Omental fat pad (tissue), 3 donors: ENCODE measurements at regions not wholly inside any gene's neighbourhood (a gene's known extent, or its start where the extent isn't known, plus 50 kb on each side); places are given as distances from the start of the nearest gene placed in this dataset.

Source experiments
- ATAC-seq: fragments of 150-250 bp; one replicate; pipeline ENCODE4 v1.9.1; 2016; ENCODE audit warnings: mild to moderate bottlenecking, moderate library complexity; ENCODE audit not compliant: low FRiP score
- DNase-seq: peaks from one replicate; pipeline ENCODE4 v3.0.0-alpha.2; 2019; ENCODE audit warnings: low spot score
- TF ChIP-seq, protein P1 (sequence below), 3 donors: fragments of 450-650 bp; IDR thresholded peaks; one replicate each; pipeline ENCODE4 v1.5.1; 2016 to 2017; ENCODE audit warnings: antibody characterized with exemption in 3 of 3, mild to moderate bottlenecking in 3 of 3, moderate library complexity in 2 of 3

DNA sequence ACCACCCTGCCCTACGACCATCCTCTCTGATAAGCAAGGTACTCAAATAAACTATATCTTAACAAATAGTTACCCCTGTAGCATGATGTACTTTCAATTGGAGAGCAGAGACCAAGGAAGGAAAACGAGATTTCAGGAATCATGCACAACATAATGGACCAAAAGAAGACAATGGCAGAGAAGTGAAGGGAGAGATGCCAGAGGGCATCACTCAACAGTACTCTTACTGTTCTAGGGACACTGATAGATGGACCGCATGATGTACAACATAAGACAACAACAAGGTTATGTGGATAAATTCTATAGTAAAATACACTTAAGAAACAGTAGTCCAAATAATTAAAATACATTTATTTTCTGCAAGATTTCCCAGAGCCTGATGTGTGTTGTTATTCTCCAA, 77.5 kb upstream of the IFNG-AS1 start:
- no peak for DNase-seq
- ATAC-seq, result no peak

DNA sequence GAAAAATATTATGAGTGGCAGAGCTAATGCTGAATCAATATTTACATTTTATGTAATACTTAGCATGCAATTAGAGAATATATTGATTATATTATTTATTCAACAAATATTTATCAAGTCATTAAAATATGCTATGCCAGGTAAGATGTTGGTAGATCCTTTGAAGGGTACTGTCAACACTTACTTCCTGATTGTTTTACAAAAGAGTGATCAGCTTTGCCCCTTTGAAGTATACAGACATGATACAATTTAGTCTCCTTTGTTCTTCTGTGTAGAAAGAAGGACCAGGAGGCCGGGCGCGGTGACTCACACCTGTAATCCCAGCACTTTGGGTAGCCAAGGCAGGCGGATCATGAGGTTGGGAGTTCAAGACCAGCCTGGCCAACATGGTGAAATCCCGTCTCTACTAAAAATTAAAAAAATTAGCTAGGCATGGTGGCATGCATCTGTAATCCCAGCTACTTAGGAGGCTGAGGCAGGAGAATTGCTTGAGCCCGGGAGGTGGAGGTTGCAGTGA, 73.9 kb upstream of the IFNG-AS1 start:
- DNase-seq (no peak), ATAC-seq (no peak)
- TF ChIP-seq, protein P1, sequence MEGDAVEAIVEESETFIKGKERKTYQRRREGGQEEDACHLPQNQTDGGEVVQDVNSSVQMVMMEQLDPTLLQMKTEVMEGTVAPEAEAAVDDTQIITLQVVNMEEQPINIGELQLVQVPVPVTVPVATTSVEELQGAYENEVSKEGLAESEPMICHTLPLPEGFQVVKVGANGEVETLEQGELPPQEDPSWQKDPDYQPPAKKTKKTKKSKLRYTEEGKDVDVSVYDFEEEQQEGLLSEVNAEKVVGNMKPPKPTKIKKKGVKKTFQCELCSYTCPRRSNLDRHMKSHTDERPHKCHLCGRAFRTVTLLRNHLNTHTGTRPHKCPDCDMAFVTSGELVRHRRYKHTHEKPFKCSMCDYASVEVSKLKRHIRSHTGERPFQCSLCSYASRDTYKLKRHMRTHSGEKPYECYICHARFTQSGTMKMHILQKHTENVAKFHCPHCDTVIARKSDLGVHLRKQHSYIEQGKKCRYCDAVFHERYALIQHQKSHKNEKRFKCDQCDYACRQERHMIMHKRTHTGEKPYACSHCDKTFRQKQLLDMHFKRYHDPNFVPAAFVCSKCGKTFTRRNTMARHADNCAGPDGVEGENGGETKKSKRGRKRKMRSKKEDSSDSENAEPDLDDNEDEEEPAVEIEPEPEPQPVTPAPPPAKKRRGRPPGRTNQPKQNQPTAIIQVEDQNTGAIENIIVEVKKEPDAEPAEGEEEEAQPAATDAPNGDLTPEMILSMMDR (IDR thresholded peaks at IDR 0.05), result no peak

More for the DNA sequence above, 77.5 kb upstream of the IFNG-AS1 start:
- TF ChIP-seq, protein P1 (IDR thresholded peaks at IDR 0.05), result no peak

DNA sequence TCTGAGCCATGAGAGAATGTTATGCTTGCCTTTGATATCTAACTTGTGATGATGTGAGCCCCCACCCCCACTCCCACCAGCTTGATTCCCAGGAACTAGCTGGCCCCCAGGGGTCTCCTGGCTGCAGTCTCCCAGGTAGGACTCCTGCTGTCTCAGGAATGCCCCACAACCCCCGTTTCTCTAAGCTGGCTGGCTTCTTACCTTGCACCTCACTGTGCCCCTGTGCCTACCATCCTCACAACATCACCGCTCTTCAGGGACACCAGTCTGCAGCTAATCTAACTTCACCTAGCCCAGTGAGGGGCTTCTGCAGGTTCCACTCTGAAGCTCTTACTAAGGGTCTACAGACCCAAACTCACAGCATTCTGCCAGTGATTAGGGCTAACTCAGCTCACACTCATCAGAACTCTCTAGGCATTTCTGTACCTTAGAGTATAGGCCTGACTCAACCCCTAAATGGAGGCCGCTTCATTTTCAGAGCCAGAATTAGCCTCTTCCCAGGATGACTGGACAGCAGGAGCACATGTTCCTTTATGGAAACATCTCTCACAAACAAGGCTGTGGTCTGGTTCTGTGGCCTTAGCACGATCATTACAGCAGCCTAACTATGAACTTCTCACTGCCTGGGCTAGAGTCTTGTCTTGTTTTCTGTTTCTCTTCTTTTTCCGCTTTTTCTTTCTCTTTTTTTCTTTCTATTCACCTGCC, 72.8 kb upstream of the IFNG-AS1 start:
- no peak for ATAC-seq
- TF ChIP-seq, protein P1 (IDR thresholded peaks at IDR 0.05), result no peak
- DNase-seq, result no peak

DNA sequence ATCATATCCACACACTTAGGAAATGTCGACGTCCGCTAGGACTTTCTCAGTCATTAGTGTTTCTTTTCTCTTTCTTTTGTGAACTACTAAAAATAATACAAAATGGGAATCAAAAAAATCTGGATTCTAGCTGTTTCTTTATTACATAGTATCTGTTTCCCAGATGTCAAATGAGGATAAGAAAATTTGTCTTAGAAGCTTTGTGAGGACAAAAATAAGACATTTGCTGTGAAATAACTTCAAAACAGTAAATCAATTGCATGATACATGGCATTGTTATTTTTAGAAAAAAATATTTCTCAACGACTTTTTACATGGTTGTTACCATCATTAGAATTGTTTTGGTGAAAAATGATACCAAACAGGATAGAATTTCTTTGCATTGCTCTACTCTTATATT, 71.4 kb upstream of the IFNG-AS1 start:
- TF ChIP-seq, protein P1 (IDR thresholded peaks at IDR 0.05), result no peak
- no peak for ATAC-seq

GRCh38 chr12:67918441-67918840, 70.8 kb upstream of the IFNG-AS1 start:
- DNase-seq (no peak), ATAC-seq (no peak)
- TF ChIP-seq, protein P1 (IDR thresholded peaks at IDR 0.05), result no peak

More for the DNA sequence above, 71.4 kb upstream of the IFNG-AS1 start:
- DNase-seq, result no peak

GRCh38 chr12:67919406-67919805, 69.8 kb upstream of the IFNG-AS1 start:
- TF ChIP-seq, protein P1 (IDR thresholded peaks at IDR 0.05), result no peak
- ATAC-seq (no peak), DNase-seq (no peak)

DNA sequence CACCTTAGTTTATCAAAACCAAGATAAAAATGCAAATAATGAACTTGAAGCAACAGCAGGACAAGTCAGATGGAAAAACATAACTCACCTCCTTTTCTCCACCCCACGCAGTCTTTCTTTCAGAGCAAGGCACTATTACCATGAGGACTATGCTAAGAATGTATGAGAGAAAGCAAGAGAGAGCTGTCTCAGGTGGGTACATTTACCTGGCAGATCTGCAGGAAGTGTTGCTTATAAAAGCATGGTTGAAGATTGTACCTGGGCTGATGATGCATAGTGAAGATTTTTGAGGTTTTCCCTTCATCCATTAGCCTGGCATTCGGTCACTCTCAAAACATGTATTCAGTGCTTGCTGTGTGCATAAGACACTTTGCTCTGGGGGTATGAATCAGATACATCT, 68.8 kb upstream of the IFNG-AS1 start:
- TF ChIP-seq, protein P1 (IDR thresholded peaks at IDR 0.05), result no peak
- no peak for ATAC-seq
- DNase-seq, result no peak
